Upper lobe of left lung (tissue), 4 donors: ENCODE measurements at regions not wholly inside any gene's neighbourhood (a gene's known extent, or its start where the extent isn't known, plus 50 kb on each side); places are given as distances from the start of the nearest gene placed in this dataset.

Source experiments
- CTCF ChIP-seq, 6 experiments: fragments of 450-650 bp in 4 of 6; fragments of 200-600 bp in 2 of 6; sonication (generic) in 2 of 6; IDR thresholded peaks; one replicate each; pipeline ENCODE4 v1.5.1; 2016 to 2019; ENCODE audit warnings: antibody characterized with exemption in 6 of 6
- EP300 ChIP-seq, 4 donors: sonication (generic); formaldehyde crosslinking; IDR thresholded peaks; one replicate each; pipeline ENCODE4 v1.5.1; 2017; ENCODE audit warnings: antibody characterized with exemption in 4 of 4, control low read depth in 2 of 4
- POLR2A ChIP-seq, 4 donors: fragments of 450-650 bp; IDR thresholded peaks; one replicate each; pipeline ENCODE4 v1.5.1; 2016 to 2017; ENCODE audit warnings: antibody characterized with exemption in 4 of 4, mild to moderate bottlenecking in 2 of 4
- POLR2AphosphoS5 ChIP-seq, 2 donors: sonication (generic); formaldehyde crosslinking; IDR thresholded peaks; one replicate each; pipeline ENCODE4 v1.5.1; 2017; ENCODE audit warnings: antibody characterized with exemption in 2 of 2

GRCh38 chr6:8819446-8819845 lies 384.1 kb upstream of the SLC35B3 start:
- TF ChIP-seq CTCF (IDR thresholded peaks at IDR 0.05) (no peak), POLR2A (IDR thresholded peaks at IDR 0.05) (no peak), POLR2AphosphoS5 (IDR thresholded peaks at IDR 0.05) (no peak), EP300 (IDR thresholded peaks at IDR 0.05) (no peak)
